ENCODE measurements at regions not wholly inside any gene's neighbourhood (a gene's known extent, or its start where the extent isn't known, plus 50 kb on each side); places are given as distances from the start of the nearest gene placed in this dataset.

GRCh38 chr1:55484173-55484572 is 269.0 kb upstream of the USP24 start:
- WGBS, 2 donors = 81 to 90% methylated on average over 1 of the region's 1 CpG
- Histone ChIP-seq H3K4me1 (no peaks in the 10 kb centered on the region), H3K27ac (no peak overlapping the region), H3K4me3 (no peak overlapping the region), H3K36me3 (no peaks in the 10 kb centered on the region), H3K9me3 (no peaks in the 10 kb centered on the region), H3K27me3 (no peaks in the 10 kb centered on the region)
- TF ChIP-seq CTCF (IDR thresholded peaks at IDR 0.05) (no peak), POLR2A (IDR thresholded peaks at IDR 0.05) (no peak), EP300 (IDR thresholded peaks at IDR 0.05) (no peak)
- no peak for DNase-seq (ENCODE audit: low spot score in 2 of 2)

GRCh38 chr1:55483523-55483922 is 268.4 kb upstream of the USP24 start:
- 70 to 80% methylated on average over 2 of the region's 2 CpGs for WGBS, 2 donors
- no peak for TF ChIP-seq EP300 (IDR thresholded peaks at IDR 0.05)
- no peak for TF ChIP-seq POLR2A (IDR thresholded peaks at IDR 0.05)
- no peak for TF ChIP-seq CTCF (IDR thresholded peaks at IDR 0.05)
- Histone ChIP-seq H3K4me1 (no peaks in the 10 kb centered on the region), H3K27me3 (no peaks in the 10 kb centered on the region), H3K4me3 (no peak overlapping the region), H3K36me3 (no peaks in the 10 kb centered on the region), H3K9me3 (no peaks in the 10 kb centered on the region), H3K27ac (no peak overlapping the region)
- no peak for DNase-seq (ENCODE audit: low spot score in 2 of 2)

- Histone ChIP-seq H3K9me3 (no peaks in the 10 kb centered on the region), H3K4me1 (no peaks in the 10 kb centered on the region), H3K36me3 (no peaks in the 10 kb centered on the region), H3K27ac (no peak overlapping the region), H3K4me3 (no peak overlapping the region), H3K27me3 (no peaks in the 10 kb centered on the region)
- TF ChIP-seq CTCF (IDR thresholded peaks at IDR 0.05) (no peak), EP300 (IDR thresholded peaks at IDR 0.05) (no peak), POLR2A (IDR thresholded peaks at IDR 0.05) (no peak)
- WGBS, 2 donors = 85 to 90% methylated on average over 3 of the region's 3 CpGs
- DNase-seq (ENCODE audit: low spot score in 2 of 2) = no peak
Observed at GRCh38 chr1:55481634-55482033, 266.5 kb upstream of the USP24 start.

- no peaks in the 10 kb centered on the region for H3K36me3 ChIP-seq
- H3K27me3 ChIP-seq = no peaks in the 10 kb centered on the region
- no peak for TF ChIP-seq EP300 (IDR thresholded peaks at IDR 0.05)
- TF ChIP-seq POLR2A (IDR thresholded peaks at IDR 0.05) = no peak
- no peak for TF ChIP-seq CTCF (IDR thresholded peaks at IDR 0.05)
- H3K4me3 ChIP-seq = no peak overlapping the region
- no peak for DNase-seq (ENCODE audit: low spot score in 2 of 2)
- no peaks in the 10 kb centered on the region for H3K4me1 ChIP-seq
- WGBS, 2 donors = 51% methylated on average over 2 of the region's 2 CpGs
- no peak overlapping the region for H3K27ac ChIP-seq
- no peaks in the 10 kb centered on the region for H3K9me3 ChIP-seq
Observed at GRCh38 chr1:55480029-55480795, 265.0 kb upstream of the USP24 start.

GRCh38 chr1:55478742-55479141 is 263.6 kb upstream of the USP24 start:
- Histone ChIP-seq H3K27me3 (no peaks in the 10 kb centered on the region), H3K4me1 (no peaks in the 10 kb centered on the region), H3K9me3 (no peaks in the 10 kb centered on the region), H3K4me3 (no peak overlapping the region), H3K27ac (no peak overlapping the region), H3K36me3 (no peaks in the 10 kb centered on the region)
- 51 to 64% methylated on average over 2 of the region's 2 CpGs for WGBS, 2 donors
- DNase-seq (ENCODE audit: low spot score in 2 of 2) = no peak
- TF ChIP-seq EP300 (IDR thresholded peaks at IDR 0.05) (no peak), POLR2A (IDR thresholded peaks at IDR 0.05) (no peak), CTCF (IDR thresholded peaks at IDR 0.05) (no peak)

Measured in tibial nerve (tissue), 4 donors.